GM21381 (cell line): ENCODE measurements at regions not wholly inside any gene's neighbourhood (a gene's known extent, or its start where the extent isn't known, plus 50 kb on each side); places are given as distances from the start of the nearest gene placed in this dataset.

Source experiments
- ATAC-seq: cut with Tn5 transposase; IDR thresholded peaks from one replicate; pipeline ENCODE4 v1.9.1; 2021; ENCODE audit warnings: mild to moderate bottlenecking, moderate library complexity; ENCODE audit not compliant: unreplicated experiment

GRCh38 chr14:87139299-87139698, 853.7 kb downstream of the GALC start:
- ATAC-seq, result no peak

DNA sequence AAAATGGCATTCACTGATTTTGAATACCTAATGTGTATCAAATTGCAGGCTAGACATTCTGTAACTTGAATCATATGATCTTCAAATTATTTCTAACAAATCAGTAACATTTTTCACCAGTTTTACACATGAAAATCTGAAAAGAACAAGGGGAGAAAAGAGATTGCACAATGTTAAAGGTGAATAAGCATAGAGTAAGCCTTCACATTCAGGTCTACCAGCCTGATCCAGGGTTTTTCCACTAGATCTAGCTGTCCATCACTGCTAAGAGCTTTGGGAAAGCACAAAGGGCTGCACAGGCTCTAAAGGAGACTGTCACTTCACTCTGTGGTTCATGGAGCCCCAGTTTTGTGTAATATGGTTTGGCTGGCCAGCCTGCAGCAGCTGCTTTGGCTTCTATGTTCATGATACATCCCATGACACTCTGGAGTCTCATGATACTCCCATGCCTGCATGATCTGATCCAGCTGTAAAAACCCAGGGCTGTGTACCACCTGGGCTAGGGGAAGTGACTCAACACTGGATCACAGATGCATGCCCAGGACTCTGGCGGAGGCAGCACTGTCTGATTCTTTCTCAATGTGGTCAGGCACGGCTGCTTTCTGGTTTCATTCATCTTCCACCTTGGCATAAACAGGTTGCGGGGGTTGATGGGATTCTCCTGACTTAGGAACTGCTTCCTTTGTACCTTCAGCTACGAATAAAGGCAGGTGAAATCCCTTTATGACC, 859.7 kb downstream of the GALC start:
- no peak for ATAC-seq

DNA sequence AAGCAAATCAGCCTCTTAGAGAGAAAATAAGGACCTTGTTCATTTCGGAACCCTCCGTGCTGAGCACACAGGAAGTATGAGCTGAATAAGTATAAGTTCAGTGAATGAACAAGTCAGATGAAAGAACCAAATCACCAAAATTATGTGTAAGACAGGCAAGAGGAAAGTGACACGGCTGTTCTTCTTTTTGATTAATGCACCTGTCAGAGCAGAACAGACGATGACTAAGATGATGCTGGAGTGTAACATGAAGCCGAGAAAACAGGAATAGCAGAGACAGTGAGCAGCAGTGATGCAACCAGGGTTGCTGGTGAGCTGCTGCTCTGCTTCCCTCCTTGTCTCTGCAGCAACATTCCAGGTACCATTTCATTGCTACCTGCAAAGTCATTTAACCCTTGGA, 861.1 kb downstream of the GALC start:
- no peak for ATAC-seq

GRCh38 chr14:87122166-87122565, 870.8 kb downstream of the GALC start:
- no peak for ATAC-seq

GRCh38 chr14:87121716-87122115, 871.3 kb downstream of the GALC start:
- no peak for ATAC-seq

DNA sequence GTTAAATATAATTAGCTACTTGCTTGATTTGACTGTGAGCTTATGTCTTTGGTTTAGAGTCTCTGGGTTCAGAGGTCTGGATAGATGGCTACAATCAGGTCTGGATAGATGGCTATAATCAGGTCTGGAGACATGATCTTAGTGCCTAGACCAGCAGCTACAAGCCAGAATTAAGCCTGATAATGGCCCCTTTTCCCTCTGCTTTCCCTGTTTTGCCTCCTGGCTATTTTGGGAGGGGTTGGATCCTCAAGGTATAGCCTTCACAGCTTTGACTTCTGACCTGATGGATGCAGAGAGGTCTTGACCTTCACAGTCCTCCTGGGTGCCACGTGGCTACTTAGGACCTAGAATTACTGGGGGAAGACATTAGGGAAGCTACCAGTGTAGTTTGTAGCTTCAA, 877.7 kb downstream of the GALC start:
- no peak for ATAC-seq

GRCh38 chr14:87113286-87113685, 879.7 kb downstream of the GALC start:
- ATAC-seq, result no peak

DNA sequence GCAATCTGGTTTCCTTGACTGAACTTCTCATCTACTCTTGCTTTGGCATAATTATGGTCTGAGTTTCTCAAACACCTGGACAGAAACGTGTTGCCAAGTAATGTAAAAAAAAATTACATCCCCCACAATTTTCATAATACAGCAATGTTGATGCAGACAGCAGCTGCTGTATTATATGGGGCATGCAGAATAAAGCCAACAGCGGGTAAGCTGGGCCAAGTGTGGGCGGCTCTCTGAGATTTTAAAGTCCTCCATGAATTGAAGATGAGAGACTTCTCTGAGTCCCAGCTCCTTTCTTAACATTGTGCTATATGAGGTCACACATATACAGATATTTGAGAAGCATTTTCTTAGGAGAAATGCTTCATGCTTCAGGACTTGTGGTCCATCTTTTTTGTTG, 881.2 kb downstream of the GALC start:
- ATAC-seq, result no peak

- no peak for ATAC-seq
These were observed 881.9 kb downstream of the GALC start for GRCh38 chr14:87111126-87111525.

DNA sequence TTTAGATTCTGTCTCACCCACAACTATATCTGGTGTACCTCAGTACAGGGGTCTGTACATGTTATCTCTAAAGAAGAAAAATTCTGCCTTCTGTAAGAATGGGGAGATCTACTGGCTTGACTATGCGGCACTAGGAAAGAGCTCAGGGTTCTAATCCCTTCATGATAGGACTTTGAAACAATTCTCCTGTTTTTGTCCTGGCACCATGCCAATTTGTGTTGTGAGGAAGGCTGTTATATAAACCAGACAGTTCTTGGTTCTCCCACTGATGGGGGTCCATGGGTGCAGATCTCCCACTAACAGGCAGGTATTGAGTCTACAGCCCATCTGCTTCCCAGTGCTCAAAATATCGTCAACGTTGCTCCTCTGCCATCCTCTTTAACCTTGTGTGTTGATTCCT, 883.7 kb downstream of the GALC start:
- no peak for ATAC-seq

DNA sequence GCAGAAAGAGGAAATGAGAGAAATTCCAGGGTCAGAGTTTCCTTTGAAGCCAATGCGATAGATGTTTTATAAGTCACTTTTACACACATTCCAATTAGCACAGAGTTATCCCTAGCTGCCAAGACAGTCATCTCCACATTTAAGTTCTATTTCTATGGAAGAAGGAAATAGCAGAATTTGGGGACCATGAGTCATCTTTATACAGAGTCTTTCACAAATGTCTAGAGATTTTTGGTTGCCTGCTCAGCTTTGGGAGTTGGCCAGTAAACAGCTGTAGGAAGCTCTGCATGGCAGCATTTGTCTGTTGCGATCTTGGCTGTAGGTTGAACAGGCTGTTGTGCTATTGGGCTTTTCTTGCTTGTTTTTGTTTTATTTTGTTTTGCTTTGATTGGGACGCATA, 884.3 kb downstream of the GALC start:
- ATAC-seq, result no peak

DNA sequence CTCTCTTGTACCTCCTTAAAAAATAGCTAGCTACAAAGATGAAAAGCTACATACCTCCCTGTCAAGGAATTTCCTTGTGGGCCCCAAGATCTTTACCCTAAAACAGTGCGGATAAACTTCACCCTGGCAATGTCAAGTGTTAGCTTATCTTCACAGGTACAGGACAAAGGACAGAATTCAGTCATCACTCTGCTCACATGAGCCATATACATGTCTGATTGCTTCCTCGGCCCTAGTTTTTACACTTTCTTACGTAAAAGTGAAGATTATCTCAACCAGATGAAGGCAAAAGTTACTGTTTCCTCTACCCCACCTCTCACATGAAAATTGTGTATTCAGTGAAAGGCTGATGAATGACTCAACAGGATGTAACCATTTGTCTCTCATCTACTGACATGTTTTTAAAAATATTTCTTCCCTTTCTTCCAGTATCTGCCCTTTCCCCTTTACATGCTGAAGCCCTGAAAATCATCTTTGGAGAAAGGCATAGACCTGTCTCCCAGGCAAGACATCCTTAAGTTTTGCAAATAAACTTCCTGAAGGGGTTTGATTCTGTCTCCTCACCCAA, 890.1 kb downstream of the GALC start:
- ATAC-seq, result no peak

- ATAC-seq, result no peak
These were observed 896.0 kb downstream of the GALC start for GRCh38 chr14:87097015-87097414.

DNA sequence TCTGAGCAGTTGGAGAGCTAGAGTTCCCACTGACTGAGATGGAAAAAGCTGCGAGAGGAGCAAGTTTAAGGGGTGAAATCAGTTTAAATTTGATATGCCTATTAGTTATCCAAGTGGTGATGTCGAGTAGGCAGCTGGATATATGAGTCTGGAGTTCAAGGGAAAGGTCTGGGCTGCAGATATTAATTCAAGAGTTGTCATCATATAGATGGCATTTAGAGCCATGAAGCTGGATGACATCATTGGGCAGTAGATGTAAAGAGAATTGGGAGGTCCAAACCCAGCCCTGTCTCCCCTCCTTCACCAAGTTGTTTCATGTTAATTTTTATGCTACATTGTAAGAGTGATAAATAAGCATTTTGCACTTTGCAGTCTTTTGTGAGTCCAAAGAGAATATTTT, 898.1 kb downstream of the GALC start:
- ATAC-seq, result no peak

DNA sequence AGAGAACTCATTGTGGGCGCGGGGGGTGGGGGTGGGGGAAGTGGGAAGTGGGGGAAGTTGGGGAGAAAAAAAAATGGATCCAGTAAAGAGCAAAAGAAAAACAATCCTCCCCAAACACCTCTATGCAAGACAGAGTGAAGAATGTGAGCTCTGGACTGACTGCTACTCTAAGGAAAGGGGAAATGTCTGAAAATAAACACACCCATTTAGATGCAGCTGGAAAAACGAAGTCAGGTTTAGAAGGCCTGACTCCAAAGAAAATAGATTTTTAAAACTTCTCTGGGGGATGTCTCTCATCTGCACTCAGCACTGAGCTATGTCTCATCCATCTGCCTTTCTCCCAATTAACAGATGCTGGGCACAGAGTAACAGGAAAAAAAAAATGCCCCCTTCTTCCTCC, 904.4 kb downstream of the GALC start:
- no peak for ATAC-seq

- no peak for ATAC-seq
These were observed 905.1 kb downstream of the GALC start for GRCh38 chr14:87087881-87088280.

GRCh38 chr14:87084908-87085307, 908.1 kb downstream of the GALC start:
- ATAC-seq, result no peak

DNA sequence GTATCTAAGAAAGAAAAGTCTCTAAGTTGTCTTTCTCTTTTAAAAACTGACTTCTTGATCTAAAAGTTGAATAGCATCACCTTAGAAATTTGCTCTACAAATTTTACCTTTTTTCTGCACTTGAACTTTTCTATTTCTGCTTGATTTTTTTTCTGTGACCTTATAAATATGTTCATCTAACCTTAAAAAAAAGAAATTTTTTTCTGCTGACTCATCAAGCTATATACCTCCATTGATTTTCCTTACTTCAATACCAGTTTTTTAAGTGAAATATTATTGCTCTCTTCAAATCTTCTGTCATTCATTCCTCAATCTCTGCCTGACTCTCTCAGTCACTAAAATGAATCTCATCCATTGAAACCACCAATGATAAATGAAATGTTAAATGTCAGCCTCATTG, 910.1 kb downstream of the GALC start:
- ATAC-seq, result no peak

- no peak for ATAC-seq
These were observed 912.0 kb downstream of the GALC start for GRCh38 chr14:87081004-87081403.

DNA sequence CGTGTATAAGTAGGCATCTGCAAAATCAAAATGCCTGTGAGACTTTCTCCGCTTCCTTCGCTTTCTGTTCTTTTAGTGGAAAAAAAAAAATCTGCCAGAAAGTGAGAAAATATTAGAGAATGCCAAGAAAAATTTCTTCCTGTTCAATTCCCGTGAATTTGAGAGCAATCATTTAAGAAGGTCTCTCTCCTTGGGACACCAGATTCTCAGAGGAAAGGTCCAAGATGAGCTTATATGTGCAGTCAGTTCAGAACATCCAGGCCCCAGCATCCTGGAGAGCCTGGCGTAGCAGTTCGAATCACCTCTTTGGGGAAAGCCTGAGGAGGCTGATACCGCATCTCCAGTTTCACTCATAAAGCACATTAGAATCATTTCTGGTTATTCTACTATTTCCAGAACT, 912.8 kb downstream of the GALC start:
- ATAC-seq, result no peak

GRCh38 chr14:87079416-87079815, 913.6 kb downstream of the GALC start:
- no peak for ATAC-seq

DNA sequence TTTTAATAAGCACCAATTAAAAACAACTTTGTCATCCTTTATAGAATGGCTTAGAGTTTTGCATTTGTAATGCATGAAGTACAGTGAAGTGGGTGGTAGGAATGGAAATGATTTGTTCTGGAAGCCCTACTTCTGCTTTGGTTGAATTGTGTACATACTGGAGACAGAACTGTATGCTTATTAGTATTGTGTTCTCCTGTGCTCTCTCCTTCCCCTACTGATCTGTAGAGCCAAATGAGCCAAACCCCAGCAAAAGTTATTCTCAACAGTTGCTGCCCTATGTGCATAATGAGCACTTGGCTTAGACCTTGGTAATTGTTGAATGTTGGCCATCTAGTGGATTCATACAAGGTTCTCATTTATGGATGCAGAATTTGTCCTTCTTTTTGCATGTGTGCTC, 916.1 kb downstream of the GALC start:
- no peak for ATAC-seq

GRCh38 chr14:87076146-87076545, 916.8 kb downstream of the GALC start:
- ATAC-seq, result no peak
